ENCODE measurements at regions not wholly inside any gene's neighbourhood (a gene's known extent, or its start where the extent isn't known, plus 50 kb on each side); places are given as distances from the start of the nearest gene placed in this dataset.

DNA sequence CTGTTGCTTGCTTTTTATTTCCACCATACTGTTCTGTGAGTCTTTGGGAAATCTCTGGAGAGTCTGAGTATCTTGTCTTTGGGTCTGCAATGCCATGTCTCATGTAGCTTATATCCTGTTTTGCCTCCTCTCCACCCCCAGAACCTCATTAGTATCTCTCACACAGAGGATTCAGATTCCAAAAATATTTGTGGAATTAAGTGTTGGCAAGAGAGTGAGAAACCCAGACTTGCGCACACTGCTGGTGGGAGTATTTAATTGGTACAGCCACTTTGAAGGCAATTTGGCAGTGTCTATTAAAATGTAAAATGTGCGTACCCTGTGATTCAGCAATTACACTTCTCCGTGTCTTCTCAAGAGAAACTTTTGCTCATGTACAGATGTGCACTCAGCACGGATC is 68.6 kb downstream of the ZNF621 start:
- no peak for DNase-seq

DNA sequence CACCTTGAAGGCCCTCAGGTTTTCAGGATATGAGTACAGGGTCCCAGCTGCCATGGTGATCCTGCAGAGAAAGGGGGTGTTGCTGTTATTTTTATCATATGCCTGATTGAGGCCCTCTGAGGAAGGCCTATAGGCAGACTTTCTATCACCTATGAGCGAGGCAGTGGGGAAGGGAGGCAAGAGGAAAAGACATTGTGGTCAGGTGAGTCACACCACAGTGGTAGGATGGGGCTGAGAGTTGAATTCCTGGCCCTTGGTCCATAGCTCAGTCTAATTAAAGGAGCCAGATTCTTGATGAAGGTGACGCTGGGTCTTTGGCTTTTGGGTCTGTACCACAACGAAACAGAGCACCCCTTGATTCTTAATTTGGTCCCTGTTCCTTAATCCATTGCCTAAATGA is 72.7 kb downstream of the ZNF621 start:
- no peak for DNase-seq

DNA sequence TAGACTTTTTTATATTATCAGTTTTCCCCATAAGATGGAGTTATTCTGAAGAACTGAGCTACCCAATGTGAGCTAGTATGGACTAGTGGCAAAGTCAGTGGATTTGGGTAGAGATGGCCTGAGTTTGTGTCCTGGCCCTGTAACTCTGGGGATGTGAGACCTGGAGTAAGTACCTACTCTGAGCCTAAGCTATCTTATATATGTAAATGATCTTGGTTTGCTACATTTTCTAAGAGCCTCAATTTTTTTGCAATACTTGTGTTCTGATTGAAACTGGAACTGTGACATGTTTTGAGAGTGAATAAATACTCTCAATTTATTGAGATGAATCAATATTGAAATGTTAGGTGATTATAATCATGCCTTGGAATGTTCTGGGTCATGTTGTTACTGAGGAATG is 73.6 kb downstream of the ZNF621 start:
- DNase-seq = no peak

DNA sequence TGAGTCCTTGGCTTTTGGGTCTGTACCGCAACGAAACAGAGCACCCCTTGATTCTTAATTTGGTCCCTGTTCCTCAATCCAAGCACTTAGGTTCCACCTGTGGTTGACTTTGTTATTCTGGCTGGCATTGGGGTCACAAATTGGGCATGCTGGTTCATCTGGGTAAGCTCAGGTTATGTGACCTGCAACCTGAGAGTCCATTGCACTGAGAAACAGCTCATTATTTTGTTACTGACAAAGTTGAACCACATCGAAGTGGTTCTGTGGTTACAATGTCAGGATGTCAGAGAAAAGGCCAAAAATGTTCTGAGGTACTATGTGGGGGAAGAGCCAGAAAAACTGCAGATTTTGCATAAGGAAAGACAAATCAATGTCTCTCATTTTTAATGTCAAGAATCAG is 74.2 kb downstream of the ZNF621 start:
- no peak for DNase-seq

DNA sequence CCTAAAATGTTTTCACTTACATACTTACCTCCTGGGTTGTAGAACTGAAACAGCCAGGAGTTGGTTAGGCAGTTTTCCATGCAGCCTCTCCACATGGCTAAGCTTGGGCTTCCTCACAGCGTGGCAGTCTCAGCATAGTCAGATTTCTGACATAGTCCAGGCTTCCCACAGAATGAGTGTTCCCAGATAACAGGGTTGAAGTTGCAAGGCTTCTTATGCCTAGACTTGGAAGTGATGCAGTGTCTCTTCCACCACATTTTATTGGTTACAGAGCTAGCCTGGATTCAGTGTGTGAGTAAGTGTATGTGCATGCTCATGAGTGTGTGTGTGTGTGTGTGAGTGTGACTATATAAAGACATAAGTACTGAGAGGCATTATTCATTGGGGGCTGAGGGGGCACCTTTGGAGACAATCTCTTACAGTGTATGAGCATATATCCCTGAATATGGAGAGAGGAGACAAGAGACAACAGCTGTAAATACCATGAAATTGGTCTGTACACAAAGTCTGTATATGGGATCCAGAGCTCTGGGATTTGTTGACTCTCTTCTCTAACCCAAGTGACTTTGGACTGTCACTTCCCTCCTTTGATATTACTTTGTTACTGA is 78.1 kb downstream of the ZNF621 start:
- DNase-seq = no peak

DNA sequence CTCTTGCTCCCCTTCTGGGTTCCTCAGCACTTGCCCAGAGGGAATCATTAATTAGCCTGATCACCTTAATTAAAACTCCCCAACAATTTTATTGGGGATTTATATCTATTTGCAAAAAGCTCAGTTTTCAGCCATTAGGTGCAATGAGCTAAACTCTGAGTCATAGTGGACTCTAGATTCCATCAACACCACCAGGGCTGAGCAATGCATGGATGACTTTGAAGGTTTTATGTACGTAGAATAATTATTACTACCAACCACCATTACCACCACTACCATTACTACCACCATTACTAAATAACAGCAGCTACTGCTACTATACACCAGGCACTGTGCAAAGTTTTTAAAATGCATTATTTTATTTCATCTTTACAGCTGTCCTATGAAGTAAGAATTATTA is 81.2 kb downstream of the ZNF621 start:
- DNase-seq = no peak

DNA sequence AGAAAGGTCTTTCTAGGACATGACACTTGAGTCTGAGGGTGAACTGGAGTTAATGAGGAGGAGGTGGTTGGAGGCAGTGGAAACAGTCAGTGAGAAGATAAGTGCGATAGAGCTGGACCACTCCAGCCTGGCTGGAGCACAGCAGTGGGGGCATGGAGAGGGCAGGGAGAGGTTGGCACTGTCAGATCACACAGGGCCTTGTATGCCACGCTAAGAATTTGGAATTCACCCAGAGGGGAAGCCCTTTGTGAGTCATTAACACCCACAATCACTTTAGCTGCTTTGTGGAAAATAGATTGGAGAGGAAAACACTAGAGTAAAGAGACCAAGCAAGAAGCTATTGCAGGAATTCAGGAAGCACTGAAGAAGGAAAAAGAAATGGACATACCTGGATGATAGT is 83.3 kb downstream of the ZNF621 start:
- no peak for DNase-seq

DNA sequence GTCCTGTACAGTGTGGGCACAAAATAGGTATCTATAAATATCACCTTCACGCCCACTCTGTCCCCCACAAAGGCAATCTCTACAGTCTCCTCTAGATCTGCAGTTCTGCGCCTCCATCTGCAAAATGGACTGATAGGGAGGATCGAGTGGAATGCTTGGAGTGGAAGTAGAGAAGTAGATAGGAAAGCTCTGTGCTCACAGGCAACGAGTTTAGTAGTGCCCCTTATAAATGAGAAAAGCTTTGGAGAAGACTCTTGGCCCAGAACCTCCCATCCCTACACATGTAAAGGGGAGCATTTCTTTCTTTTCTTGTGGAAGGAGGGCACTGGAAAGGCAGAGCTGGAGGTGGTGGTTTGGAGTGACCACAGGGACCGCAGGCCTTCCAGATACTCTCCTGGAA is 88.5 kb downstream of the ZNF621 start:
- DNase-seq = no peak

DNA sequence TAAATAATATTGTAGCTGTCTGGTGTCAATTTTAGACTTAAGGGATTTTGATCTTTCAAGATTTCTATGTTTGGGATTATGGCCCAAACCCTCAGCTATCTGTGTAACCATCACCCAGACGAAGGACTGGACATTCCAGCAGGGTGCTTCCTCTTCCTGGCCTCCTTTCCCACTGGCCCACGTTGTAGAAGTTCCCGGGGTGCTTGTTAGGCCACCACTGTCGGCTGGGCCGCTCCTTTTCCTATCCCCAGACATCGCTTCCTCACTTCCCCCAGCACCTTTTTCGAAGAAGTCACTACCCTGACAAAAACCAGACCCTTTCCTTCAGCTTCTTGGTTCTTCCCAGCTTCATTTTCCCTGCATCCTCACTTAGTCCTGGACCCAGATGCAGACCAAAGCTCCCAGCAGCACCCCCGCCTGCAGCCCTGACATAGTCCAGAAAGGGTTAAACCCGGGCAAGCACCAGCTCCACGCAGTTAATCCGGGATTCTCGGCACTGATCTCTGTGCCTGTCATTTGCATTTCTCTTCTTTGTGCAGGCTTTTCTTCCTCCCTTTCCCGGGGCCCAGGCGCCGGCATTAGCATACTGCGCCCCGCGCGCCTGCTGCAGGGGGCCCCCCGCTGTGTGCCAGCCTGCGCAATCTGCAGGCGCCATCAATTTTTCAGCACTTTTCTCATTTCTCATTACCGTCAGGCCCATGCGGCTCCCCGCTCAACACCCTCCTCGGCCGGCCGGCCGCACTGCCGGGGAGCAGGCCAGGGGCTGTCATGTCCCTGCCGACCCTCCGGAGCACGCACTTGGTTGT is 90.6 kb downstream of the ZNF621 start:
- no peak for DNase-seq

DNA sequence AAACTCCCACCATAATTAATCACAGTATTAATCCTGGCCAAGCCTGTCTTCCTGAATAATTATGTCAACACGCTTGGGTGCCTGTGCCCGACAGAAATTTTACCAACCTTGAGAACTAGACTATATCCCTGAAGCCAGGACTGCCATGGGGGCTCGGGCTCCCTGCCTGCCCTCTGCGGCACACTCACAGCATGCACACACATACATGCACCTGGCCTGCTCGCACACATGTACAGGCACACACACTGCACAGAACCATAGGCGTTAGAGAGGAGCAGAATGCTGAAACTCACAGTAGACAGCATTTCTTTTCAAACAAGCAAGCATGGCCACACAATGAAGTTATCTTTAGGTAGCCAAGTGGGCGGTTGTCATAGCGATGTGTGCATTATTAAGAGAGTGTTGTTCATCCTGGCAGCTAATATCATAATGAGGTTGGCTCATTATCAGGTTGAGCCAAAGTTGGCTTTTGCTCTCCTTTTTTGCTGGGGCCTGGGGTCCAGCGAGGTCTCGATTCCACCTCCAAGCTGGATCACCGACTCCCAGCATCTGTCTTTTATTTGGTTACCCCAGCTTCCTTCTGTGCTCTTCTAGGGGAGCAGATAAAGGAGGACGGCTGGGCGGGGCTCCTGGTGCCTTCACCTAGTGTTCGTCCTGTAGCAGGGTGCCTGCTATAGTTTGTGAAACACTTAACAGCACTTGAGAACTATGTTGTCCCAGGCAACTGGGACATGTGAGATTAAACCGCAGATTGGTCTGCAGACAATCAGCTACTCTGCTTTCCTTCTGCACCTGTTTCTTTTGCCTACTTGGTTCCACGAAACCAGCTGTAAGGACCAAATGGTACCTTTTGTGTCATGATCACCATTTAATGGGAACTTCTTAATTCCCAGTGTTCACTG is 91.4 kb downstream of the ZNF621 start:
- DNase-seq = no peak

DNA sequence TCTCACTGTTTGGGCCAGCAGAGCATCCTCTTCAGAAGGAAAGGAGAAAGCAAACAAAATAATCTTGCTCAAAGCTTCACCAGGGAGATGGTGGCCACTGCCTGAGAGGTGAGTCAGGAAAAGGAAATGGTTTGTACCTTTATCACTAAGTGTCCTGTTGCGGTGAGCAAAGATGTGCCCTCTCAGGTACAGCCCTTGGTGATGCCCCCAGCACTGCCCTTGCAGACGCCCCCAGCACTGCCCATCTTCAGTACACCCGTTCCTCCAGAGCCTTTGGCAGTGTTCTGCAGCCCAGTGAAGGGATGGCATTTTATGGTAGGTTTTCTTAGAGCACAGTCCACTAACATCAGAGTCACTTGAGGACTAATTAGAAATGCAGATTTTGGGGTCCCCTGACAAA is 92.3 kb downstream of the ZNF621 start:
- no peak for DNase-seq

DNA sequence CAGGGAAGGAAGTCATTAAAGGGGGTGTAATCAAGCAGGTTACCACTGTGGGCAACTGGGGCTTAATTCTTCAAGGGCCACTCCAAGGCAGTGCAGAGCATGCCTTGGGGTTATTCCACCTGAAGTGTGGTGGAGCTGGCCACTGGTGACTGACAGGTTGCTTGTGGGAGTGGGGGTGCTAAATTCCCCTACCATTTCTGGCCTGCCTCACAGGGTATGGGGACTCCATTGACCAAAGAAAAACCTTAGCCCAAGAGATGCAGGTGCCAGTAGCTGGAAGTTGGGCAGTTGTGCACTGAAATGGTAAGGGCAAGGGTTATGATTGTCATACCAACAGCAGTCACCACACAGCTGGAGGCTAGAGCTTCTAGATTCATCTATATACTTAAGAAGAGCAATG is 93.4 kb downstream of the ZNF621 start:
- DNase-seq = no peak

DNA sequence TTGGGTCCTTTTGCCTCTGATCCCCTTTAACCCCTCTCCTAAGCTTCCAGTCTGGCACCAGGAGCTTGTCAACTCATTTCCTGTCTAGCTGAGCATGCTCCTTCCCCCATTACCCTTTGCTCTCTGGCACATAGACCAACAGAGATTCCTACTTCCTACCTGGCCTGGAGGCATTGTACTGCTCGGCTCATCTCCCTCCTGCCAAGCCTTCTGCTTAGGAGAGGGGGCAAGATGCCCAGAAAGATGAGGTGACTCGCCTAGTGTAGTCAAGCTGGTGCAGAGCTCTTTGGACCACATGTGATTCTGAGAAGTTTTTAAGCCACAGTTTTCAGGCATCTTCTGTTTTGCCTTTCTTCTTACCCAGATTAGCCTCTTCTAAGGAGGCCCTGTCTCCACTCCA is 95.4 kb downstream of the ZNF621 start:
- DNase-seq = no peak

DNA sequence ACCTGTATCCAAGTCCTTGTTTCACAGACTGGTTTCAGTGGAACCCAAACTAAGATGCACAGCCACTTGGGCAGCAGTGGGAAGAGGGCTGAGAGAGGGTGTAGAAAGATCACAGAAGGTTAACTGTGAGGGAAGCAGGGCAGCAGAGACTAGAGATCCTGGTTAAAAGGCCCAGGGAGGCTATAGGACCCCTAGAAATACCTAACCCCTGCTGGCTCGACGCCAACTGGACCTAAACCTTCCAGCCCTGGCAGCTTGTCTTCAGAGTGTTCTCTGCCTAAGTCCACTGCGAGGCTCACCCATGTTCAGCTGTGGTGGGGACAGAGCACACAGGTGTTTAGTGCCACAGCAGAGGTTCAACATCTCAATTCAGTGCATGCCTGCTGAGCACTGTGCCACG is 96.5 kb downstream of the ZNF621 start:
- DNase-seq = no peak

DNA sequence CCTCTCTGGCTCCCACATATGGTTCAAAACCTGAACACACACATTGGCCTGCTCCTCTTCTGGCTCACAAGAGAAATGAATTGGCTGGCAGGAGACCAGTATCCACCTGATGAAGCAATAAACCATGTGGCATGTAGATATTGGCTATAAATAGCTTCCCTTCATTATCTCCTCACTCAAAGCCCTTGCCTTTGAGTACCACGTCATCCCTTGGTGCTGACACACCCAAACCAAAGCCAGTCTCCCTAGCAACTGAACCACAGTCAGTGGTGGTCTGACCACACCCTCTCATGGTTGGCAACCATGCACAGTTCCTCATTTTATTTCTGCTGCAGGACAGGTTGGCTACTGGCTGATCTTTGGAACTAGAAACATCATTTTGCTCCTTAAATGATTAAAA is 98.8 kb downstream of the ZNF621 start:
- no peak for DNase-seq

DNA sequence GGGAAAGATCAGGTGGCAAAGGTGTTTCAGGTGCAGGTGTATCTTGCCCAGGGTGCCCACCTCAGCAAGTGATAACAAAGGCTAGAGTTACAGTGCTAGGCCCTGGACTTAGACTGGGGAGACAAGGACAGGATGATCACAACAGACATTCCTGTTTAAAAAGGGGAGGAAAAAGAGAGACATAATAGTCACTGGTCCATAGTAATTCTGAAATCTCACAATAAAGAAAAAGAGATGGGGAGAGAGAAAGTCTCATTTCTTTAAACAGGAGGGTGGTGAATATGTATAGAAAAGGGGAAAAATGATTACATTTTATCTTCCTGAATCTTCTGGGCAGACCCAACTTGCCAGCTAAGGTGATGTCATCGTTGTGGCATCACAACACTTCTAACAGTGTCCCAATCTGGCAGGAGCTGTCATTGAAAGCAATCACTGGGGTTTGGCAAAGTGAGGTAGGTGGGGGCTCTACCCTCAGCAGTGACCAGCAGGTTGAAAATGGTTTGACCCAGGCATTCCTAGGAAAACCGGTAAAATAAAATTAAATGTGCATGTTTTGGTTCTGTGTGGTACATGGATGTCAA is 99.5 kb downstream of the ZNF621 start:
- DNase-seq = no peak

DNA sequence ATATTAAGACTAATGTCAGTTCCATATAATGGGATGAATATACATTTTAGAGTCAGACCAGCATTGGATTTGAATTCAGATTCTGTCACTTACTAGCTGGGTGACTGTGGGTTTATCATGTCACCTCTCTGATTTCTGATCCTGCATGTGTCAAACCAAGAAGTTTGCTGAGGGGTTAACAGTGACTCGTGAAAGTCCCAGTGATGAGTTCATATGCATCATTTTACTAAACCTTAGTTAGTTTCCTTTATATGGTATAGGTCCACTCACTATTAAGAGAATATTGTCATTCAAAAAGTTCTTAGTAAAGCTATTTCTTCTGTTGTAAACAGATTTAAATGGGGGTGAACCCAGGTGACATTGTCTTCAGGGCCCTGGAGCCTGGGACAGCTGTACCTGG is 102.3 kb downstream of the ZNF621 start:
- DNase-seq = no peak

DNA sequence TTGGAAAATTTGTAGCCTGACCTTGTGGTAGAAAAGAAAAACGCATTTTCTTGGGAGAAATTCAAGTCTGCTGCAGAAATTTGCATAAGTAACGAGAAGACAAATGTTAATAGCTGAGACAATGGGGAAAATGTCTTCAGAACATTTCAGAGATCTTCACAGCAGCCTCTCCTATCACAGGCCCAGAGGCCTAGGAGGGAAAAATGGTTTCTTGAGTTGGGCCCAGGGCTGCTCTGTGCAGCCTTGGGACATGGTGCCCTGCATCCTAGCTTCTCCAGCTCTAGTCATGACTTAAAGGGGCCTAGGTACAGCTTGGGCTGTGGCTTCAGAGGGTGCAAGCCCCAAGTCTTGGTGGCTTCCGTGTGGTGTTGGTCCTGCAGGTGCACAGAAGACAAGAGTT is 104.2 kb downstream of the ZNF621 start:
- no peak for DNase-seq

DNA sequence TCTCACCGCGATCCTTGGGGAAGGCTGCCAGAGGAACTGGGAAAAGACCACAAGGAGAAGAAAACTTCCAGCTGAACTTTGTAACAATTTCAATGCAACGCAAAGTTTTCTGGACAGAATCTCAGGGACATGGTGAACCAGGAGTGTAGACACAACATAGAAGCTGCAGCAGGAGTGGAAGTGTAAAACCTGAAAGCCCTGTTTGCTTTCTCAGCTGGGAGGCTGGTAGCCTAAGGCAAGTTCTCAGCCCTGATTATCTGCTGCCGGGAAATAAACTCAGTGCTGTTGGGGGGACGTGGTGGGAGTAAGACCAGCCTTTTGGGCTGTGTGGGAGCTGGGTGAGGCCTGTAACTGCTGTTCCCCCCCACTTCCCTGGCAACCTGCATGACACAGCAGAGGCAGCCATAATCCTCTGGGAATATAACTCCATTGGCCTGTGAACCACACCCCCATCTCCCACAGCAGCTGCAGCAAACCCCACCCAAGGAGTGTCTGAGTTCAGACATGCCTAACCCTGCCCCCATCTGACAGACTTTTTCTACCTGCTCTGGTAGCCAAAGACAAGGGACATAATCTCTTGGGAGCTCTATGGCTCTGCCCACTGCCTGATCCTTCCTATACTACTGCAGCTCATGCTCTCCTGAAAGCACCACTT is 106.7 kb downstream of the ZNF621 start:
- no peak for DNase-seq

DNA sequence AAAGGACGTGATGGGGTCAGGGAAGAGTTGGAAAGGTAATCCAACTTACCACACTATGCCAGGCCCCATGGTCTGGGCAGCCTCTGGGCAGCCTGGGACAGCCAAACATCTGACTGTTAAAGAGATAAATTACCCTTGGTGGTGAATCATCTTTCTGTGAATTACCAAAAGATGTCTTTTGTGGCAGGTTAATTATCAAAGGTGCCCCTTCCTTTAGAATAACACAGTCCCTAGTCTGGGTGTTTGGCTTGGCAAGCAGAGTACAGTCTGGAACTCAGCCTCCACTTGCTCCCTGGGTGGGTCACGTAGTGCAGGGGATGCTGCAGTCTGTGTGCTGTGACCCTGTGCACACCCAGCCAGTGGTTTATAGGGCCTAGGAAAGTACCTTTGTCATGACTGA is 113.1 kb downstream of the ZNF621 start:
- no peak for DNase-seq

DNA sequence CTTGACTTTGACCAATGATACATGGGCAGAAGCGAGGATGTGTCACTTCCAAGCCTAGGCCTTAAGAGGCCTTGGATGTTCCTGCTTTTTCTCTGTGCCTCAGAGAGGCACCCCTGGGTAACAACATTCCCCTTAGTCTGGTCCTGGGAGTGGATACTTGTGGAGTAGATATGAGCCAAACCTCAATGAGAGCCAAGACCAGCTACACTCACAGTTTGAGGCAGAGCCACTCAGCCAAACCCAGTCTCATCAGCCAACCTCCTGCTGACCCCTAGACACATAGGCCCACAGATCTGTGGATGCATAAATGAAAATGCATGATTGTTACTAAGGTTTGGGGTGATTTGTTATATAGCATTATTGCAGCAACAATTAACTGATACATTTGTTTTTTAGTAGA is 114.2 kb downstream of the ZNF621 start:
- DNase-seq = no peak

DNA sequence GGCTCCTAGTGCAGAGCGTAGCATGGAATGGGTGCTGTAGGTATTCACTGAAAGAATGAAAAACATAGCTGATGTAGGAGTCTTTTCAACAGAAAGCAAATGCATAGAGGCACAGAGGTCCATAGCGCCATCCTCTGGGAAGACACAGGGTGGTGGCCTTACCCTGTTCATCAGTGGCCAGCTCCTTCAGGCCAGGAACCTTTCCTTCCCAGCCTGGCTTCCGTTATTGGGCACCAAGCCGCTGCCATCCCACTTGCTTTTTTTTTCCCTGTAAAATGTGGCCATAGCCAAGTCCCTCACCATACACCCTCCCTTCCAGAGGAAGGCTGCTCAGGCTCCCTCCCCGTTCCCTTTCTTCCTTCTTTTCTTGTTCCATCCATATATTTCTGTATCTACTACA is 118.1 kb downstream of the ZNF621 start:
- DNase-seq = no peak

DNA sequence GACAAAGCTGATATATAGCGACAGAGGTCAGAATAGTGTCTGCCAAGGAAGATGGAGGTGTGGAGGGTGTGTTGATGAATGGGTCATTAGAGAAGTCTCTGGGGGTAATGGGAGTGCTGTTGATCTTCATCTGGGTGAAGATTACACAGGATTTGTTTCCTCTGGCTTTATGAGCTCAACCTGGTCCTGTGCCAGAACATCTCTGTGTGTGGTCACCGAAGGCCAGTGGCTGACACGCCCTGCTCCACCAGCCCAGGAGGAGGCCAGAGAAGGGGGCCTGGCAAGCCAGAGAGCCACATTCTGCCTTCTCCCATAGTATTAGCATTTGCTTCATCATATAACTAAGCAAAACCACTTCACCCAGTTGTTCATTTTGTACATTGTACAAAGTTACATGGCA is 121.1 kb downstream of the ZNF621 start:
- no peak for DNase-seq
